ENCODE measurements at regions not wholly inside any gene's neighbourhood (a gene's known extent, or its start where the extent isn't known, plus 50 kb on each side); places are given as distances from the start of the nearest gene placed in this dataset.
"Not testable (repeated sequence)": the region's sequence is repeated elsewhere in the genome, so short reads cannot be mapped to it uniquely, and the experiment has no call there.

- DNase-seq (ENCODE audit: low read depth, low spot score): no peak
These were observed 91.4 kb upstream of the AFDN start for GRCh38 chr6:167735084-167735950.

- no peak for DNase-seq (ENCODE audit: low read depth, low spot score)
These were observed 90.8 kb upstream of the AFDN start for GRCh38 chr6:167735951-167736288.

- DNase-seq (ENCODE audit: low read depth, low spot score): no peak
These were observed 90.1 kb upstream of the AFDN start for GRCh38 chr6:167736486-167737204.

GRCh38 chr6:167737205-167737830 lies 89.4 kb upstream of the AFDN start:
- DNase-seq (ENCODE audit: low read depth, low spot score): no peak

DNA sequence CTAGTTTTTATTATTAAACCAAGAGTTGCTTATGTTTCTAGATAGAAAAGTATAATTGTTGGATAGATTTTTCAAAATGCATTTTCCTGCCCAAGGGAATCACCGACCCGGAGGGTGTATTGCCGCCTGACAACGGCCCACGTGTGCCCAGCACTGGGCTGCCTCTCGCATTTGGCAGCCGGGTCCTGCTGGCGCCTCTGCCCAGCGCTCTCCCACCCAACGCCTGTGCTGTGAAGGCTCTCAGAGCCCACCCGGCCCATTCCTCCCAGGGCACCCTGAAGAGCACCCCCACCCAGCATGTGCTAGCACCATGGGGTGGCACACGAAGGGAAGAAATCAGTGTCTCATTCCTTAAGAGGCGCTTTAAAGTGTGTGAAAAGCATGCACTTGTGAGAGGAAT lies 88.3 kb upstream of the AFDN start:
- no peak for DNase-seq (ENCODE audit: low read depth, low spot score)

DNA sequence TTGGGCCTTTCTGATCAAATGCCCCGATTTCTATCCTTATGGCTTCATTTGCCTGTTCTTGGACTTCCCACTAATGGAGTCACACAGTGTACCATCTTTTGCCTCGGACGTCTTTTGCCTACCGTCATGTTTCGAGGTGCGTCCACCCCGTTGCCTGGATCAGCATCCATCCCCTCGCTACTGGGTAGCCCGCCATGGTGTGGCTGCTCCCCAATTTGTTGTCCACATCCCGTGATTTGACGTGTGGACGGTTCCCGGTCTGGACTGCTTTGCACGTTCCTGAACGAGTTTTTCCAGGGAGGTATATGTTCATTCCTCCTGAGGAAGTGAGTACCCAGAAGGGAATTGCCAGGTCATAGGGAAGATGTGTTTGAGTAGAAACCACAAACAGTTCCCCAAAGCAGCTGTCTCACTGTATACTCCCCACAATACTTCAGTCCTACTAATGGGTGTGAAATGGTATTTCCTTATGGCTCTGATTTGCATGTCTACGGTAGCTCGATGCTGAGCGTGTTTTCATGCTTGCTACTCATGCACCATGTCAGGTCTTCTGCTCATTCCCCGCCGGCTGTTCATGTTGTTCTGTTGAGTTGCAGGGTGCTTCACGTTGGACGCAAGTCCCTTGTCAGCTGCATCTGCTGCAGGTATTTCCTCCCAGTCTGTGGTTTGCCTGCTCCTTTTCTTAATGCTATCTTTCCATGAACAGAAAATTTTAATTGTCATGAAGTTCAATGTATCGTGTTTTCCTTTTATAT lies 86.8 kb upstream of the AFDN start:
- DNase-seq (ENCODE audit: low read depth, low spot score): no peak

GRCh38 chr6:167742719-167743303 lies 83.9 kb upstream of the AFDN start:
- no peak for DNase-seq (ENCODE audit: low read depth, low spot score)

- DNase-seq (ENCODE audit: low read depth, low spot score): no peak
These were observed 81.7 kb upstream of the AFDN start for GRCh38 chr6:167744681-167745669.

- no peak for DNase-seq (ENCODE audit: low read depth, low spot score)
These were observed 80.9 kb upstream of the AFDN start for GRCh38 chr6:167745670-167746389.

DNA sequence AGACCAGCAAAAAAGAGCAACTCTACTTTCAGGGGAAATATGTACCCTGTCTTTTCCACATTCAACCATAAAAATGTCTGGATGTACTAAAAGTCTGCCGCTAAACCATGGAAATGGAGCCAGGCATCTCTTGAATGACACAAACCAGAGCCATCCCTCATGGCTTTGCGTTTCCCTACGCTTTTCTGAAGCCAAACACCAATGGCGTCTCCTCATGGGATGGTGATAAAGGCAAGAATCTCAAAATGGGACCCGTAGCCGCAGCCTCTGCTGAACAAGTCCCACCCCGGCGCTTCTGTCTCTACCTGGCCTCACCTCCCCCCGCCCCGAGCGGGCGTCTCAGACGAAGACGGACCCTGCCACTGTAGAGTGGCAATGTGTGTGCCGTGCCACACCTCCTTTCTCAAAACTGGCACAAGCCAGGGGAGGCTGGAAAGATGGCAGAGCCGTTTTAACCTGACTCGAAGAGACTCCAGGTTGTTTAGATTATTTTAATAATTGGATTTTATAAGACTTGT lies 80.3 kb upstream of the AFDN start:
- no peak for DNase-seq (ENCODE audit: low read depth, low spot score)

DNA sequence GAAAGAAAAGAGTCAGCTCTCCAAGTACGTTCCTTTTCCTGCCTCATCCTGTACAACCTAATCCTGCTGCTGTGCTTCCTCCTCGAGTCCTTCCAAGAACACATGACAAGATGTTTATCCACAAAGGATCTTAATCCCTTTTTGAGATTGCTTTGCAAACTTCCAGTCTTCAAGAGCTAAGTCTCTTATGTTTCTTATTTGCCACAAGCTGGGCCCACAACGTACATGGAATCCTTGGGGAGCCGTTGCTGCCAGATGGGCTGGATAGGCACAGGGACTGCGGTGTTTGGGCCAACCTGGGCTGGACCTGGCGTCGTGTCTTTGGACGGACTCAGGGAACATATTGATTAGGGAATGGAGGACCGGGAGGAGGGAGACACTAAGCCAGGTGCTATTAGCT lies 79.7 kb upstream of the AFDN start:
- DNase-seq (ENCODE audit: low read depth, low spot score): no peak

DNA sequence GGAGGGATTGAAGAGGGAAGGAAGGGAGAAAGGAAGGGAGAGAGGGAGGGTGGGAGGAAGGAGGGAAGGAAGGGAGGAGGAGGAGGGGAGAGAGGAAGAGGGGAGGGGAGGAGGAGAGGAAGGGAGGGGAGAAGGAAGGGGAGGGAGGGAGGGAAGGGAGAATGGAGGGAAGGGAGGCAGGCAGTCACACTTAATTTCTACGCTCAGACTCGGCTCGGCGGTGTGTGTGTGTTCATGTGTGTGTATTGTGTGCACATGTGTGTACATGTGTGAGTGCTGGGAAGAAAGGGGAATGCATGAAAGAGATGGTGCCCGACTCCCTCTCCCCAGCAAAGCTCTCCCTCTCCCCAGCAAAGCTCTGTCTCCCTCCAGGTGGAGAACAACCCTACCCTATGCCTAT lies 79.1 kb upstream of the AFDN start:
- no peak for DNase-seq (ENCODE audit: low read depth, low spot score)

DNA sequence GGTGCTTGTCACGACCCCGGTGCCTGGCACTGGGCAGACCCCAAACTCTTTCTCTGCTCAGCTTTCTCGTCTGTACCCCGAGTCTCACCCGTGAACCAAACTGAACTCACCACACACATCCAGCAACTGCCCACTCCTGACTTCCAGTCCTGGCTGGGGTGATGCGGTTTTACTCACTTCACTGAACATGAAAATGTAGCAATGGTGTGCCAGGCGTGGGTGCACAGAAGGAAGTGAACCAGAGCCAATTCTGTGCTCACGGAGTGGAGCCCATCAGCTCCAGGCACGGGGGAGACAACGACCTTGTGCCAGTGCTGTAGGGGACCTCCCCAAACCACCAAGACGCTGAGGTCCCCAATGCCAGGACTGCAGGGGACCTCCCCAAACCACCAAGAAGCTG lies 78.7 kb upstream of the AFDN start:
- DNase-seq (ENCODE audit: low read depth, low spot score): no peak

GRCh38 chr6:167748458-167749379 lies 78.0 kb upstream of the AFDN start:
- no peak for DNase-seq (ENCODE audit: low read depth, low spot score)

DNA sequence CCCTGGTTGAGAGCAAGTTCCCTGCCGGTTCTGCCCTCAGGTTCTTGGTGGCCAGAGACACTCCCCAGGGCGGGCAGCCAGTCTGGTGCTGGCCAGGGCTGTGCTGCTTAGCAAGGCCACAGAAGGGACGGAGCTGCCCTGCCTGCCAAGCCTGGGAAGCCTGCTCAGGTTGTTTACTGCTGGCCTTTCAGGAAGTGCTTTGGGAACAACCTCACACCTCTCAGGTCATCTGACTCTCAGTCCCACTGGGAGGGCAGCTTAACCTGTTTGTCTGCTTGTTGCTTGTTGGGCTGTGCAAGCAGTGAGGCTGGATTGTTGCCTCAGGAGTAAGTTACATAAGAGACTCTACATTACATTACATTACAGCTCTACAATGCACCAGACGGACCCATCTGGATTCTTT lies 75.8 kb upstream of the AFDN start:
- DNase-seq (ENCODE audit: low read depth, low spot score): no peak

DNA sequence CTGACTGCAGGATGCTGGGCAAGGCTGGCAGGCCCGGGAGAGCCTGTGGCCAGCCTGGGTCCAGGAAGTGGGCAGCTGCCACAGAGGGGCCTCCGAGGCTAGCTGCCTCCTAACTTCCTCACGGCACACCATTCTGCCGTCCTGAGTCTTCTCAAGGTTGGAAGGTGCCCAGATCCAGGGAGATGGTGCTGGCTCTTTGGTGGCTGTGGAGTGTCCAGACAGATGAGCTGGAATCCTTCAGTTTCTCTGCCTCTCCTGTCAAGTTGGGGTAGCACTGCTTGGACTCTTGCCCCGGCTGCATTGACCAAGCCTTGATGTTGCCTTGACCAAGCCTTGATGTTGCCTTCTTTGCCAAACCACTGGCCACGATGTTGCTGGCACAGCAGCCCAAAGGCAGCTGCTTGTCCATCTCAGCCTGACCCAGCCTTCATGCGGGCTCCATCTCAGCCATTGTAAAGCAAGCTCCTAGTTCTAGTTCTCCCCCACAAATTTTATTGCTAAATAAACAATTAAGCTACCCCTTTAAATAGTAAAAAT lies 75.1 kb upstream of the AFDN start:
- DNase-seq (ENCODE audit: low read depth, low spot score): no peak

DNA sequence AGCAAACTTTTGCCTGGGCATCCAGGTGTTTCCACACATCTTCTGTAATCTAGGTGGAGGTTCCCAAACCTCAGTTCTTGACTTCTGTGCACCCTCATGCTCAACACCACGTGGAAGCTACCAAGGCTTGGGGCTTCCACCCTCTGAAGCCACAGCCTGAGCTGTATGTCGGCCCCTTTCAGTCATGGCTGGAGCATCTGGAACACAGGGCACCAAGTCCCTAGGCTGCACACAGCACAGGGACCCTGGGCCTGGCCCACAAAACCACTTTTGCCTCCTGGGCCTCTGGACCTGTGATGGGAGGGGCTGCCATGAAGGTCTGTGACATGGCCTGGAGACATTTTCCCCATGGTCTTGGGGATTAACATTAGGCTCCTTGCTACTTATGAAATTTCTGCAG lies 73.4 kb upstream of the AFDN start:
- not testable (repeated sequence) for DNase-seq (ENCODE audit: low read depth, low spot score)

- DNase-seq (ENCODE audit: low read depth, low spot score): no peak
These were observed 72.0 kb upstream of the AFDN start for GRCh38 chr6:167754691-167755090.
